Testis (tissue), 2 donors: ENCODE measurements at regions not wholly inside any gene's neighbourhood (a gene's known extent, or its start where the extent isn't known, plus 50 kb on each side); places are given as distances from the start of the nearest gene placed in this dataset.

ENCODE experiments used
- POLR2A ChIP-seq: fragments of 450-650 bp; IDR thresholded peaks from one replicate; pipeline ENCODE4 v1.6.1; 2017; ENCODE audit warnings: antibody characterized with exemption, mild to moderate bottlenecking, moderate library complexity
- TF ChIP-seq, protein P1 (sequence below), 3 experiments: fragments of 450-650 bp in 2 of 3; fragments of 200-600 bp in 1 of 3; sonication (generic) in 1 of 3; IDR thresholded peaks; one replicate each; pipeline ENCODE4 v1.5.1; 2016 to 2019; ENCODE audit warnings: antibody characterized with exemption in 3 of 3, mild to moderate bottlenecking in 2 of 3, moderate library complexity in 1 of 3

DNA sequence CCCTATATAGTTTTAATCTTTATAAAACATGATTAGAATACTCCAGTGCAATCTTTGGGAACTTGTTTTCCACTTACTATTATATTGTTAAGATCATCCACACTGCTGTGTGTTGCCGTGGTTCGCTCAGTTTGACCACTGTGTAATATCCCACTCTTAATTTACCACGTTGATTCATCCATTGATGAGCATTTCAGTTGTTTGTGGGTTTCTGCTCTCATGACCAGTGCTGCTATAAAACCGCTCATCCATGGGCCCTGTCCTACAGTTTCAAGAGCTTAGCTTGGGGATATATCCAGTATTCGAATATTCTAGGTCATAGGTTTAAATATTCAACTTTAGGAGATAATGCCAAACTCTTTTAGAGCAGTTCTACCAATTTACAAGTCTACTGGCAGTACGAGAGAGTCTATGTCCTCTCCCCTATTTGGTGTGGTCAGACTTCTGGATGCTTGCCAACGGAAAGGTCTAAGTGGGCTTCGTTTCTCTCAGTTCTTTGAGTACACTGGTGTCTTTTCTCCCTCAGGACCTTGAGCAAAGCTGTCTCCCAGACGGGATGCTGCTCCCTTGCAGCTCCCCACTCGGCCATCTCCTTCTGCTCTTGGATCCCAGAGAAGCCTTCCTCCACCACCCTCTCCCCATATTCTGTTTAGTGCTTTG lies 94.9 kb upstream of the ALX4 start:
- TF ChIP-seq, protein P1, sequence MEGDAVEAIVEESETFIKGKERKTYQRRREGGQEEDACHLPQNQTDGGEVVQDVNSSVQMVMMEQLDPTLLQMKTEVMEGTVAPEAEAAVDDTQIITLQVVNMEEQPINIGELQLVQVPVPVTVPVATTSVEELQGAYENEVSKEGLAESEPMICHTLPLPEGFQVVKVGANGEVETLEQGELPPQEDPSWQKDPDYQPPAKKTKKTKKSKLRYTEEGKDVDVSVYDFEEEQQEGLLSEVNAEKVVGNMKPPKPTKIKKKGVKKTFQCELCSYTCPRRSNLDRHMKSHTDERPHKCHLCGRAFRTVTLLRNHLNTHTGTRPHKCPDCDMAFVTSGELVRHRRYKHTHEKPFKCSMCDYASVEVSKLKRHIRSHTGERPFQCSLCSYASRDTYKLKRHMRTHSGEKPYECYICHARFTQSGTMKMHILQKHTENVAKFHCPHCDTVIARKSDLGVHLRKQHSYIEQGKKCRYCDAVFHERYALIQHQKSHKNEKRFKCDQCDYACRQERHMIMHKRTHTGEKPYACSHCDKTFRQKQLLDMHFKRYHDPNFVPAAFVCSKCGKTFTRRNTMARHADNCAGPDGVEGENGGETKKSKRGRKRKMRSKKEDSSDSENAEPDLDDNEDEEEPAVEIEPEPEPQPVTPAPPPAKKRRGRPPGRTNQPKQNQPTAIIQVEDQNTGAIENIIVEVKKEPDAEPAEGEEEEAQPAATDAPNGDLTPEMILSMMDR (IDR thresholded peaks at IDR 0.05), result no peak
- TF ChIP-seq POLR2A, result no peak
